ENCODE measurements at regions not wholly inside any gene's neighbourhood (a gene's known extent, or its start where the extent isn't known, plus 50 kb on each side); places are given as distances from the start of the nearest gene placed in this dataset.
A peak's percentile ranks its signal among the peaks of the same experiment; 100 is the strongest.

DNA sequence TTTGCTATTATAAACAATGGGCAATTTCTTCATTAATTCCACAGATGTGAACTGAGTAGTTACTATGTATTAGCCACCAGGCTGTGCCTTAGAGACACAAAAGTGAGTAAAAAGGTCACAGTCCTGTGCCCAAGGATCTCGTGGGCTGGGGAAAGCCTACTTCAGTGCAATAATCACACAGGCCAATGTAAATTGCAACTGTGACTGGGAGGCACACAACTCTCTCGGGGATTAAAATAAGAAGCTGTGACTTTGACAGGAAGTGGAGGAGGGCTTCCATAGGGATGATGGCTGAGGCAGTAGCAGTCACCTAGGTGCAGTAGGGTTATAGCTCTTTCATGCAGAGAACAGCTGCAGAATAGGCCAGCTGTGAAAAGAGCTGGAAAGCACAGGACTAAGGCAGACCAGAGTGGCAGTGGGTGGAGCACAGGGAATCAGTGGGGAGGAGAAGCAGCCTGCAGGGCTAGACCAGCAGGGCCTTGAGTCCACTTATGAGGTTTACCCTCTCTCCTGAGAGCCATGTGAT, 121.9 kb downstream of the MAB21L3 start:
- peak; percentile 8 for DNase-seq (ENCODE audit: low spot score)

DNA sequence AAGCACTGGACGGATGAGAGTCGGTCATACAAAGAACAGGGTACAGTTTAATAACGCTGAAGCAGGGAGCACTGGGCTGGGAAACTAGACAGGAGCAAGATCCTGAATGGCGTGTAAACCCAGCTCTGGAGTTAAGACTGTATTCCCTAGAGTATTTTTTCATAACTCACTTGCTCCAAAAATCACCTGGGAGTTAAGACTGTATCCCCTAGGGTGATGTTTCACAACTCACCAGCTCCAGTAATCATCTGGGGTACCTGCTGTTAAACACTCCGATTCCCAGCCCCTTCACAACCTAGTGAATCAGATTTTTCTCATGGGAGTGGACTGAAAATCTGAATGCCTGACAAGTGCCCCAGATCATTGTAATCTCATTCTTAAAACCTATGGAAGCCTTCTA, 123.2 kb downstream of the MAB21L3 start:
- DNase-seq (ENCODE audit: low spot score) = no peak

DNA sequence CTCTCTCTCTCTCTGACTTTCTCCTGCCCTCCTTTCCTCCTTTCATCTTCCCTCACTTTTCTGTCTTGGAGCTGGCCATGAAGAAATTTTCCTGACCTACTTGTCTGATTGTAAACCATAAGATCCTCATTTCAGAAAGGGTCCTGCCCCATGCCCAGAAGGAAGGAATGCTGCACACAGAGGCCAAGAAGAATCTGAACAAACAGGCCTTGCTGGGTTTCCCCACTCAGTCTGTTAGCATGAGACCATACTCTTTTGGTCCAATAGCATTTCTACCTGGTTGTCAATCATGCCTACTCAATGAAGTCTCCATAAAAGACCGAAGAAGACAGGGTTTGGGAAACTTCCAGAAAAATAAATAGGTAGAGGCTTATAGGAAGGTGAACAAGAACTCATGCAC, 128.7 kb downstream of the MAB21L3 start:
- DNase-seq (ENCODE audit: low spot score) = no peak

DNA sequence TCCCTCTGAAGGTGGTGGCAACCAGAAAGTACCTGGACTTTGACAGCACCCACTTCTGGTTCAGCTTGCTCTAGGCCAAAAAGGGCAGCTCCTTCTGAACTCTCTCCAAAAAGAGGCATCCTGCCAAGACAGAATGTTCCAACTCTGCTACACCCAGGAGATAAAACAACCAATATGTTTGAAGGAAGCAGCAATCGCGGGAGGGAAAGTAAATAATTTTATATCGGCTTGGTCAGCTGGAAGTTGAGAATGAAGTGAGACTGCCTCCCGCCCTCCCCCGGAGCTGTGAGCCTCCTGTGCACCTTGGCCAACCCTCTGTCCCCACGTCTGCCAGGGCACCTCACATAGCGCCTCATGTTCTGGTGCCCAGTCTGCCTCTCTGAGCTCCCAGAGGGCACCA, 130.3 kb upstream of the ATP1A1 start:
- no peak for DNase-seq (ENCODE audit: low spot score)

GRCh38 chr1:116243333-116244054, 129.6 kb upstream of the ATP1A1 start:
- DNase-seq (ENCODE audit: low spot score) = no peak

GRCh38 chr1:116246174-116246573, 126.9 kb upstream of the ATP1A1 start:
- no peak for DNase-seq (ENCODE audit: low spot score)

DNA sequence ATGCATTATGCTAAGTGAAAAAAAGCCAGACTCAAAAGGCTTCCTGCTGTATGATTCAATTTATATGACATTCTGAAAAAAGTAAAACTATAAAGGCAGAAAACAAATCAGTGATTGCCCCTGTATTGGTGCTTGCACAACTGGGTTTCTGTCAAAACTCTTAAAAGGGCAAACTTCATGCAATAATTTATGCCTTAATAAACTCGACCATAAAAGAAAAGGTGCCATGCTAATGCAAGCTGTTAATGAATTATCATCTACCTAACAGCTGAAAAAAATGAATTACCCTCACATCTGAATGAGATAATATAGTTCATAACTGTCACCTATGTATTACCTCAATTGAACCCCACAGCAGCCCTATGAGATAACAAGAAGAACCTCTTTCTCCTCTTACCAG, 120.8 kb upstream of the ATP1A1 start:
- DNase-seq (ENCODE audit: low spot score) = no peak

DNA sequence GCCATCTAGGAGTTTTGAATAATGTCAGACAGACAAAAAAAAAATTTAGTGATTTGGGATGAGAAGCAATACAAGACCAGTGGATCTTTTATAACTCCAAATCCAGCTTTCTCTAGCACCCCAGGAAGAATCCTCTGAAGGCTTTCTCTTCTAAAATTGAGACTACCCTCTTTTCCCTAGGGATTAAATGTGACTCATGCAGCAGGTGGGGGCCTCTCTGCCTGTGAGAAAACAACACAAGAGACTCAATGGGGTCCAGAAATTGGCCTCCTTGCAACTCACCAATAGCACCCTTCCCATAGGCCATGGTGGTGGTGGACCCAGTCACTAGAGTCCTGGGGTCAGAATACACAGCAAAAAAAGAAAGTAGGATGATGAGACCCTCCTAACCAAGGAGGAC, 120.3 kb upstream of the ATP1A1 start:
- no peak for DNase-seq (ENCODE audit: low spot score)

DNA sequence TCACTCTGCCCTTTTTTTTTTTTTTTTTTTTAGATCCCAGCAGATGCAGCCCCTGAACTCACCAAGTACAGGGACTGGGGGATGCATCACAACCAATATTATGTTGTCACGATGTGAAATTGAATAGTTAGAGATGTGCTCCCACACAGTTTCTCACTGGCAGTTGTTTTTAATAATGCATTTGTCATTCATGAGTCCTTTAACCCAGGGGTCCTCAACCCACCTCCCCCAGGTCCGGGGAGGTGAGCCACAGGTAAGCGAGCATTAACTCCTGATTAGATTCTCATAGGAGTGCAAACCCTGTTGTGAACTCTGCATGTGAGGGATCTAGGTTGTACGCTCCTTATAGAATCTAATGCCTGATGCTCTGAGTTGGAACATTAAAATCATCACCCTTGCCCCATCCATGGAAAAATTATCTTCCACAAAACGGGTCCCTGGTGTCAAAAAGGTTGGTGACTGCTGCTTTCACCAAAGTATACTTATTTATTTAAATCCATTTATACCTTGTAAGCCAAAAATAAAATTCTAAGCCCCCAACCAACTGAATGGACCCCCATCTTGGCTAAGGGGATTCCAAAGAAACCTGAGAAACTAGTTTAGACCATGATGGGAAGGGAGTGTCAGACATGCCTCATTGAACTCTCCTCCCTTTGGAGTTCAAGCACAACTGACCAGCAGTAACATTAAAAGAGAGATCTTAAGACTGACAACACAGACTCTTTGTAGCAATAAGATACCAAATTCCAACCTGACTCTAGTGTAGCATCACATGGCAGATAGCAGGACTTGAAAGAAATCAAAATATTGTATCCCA, 119.3 kb upstream of the ATP1A1 start:
- DNase-seq (ENCODE audit: low spot score) = no peak

GRCh38 chr1:116254776-116255175, 118.3 kb upstream of the ATP1A1 start:
- DNase-seq (ENCODE audit: low spot score) = no peak

DNA sequence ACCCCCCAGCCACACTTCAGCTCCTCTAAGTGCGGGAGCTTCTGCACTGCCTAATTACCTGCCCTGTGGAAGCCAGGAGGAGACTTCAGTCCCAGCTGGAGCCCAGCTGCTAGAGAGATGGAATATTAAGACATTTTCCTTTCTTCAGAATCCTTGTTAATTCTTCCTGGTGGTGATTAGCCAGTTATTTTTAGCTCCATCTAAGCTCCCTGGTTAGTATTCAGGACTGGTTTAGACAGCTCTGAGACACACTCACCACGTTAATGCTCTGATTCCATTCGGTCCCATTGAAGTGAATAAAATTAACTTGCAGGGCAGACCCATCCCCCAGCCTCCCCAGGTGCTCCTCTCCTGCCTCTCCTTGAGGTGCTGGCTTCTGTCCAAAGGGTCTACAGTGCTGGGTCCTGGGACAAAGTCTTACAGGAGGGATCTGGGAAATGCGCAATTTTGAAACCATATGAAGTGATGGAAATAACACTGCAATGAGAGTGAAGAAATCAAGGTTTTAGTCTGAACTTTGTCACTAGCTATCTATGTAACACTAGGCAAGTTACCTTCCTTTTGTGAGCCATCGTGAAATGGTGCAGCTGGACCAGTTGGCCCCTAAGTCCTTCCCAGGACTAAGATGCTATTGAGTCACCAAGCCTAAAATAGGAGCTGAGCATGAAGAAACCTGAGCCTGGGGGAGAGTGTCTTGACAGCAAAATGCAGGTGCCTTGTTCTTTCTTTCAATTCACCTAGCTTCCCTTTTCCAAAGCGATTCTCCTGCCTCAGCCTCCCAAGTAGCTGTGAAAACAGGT, 117.4 kb upstream of the ATP1A1 start:
- DNase-seq (ENCODE audit: low spot score) = no peak

DNA sequence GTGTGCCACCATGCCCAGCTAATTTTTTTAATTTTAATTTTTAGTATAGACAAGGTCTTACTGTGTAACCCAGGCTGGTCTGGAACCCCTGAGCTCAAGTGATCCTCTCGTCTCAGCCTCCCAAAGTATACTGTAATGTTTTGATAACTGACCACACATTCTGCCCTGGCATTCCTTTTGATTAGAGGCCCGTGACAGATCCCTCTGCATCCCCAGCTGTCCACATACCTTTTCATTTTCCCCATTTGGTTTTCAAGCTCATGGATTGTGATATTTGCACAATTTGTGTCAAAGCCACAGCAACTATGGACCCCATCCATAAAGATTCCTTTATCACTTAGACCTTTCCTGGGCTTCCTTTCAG, 116.8 kb upstream of the ATP1A1 start:
- DNase-seq (ENCODE audit: low spot score) = no peak

- DNase-seq (ENCODE audit: low spot score) = no peak
Observed at GRCh38 chr1:116256875-116257274, 116.2 kb upstream of the ATP1A1 start.

GRCh38 chr1:116257341-116257767, 115.7 kb upstream of the ATP1A1 start:
- DNase-seq (ENCODE audit: low spot score) = no peak

GRCh38 chr1:116257836-116258235, 115.2 kb upstream of the ATP1A1 start:
- DNase-seq (ENCODE audit: low spot score) = no peak

- no peak for DNase-seq (ENCODE audit: low spot score)
Observed at GRCh38 chr1:116258668-116259419, 114.2 kb upstream of the ATP1A1 start.

DNA sequence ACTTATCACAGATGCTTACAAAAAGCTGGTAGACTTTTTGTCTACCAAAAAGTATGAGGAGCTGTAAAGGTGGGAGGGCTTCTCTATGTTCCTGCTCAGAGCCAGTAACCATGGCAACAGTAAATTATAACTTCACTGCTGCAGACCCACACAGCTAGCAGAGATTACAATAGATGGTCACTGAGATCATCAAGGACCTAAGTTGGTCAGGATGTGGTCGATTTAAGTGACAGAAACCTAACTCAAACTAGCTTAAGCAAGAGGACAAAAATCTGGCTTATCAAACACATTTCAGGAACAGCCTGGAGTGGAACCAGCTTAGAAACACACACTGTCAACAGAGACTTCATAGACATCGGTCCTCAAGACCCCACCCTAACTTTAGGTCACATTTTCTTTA, 113.4 kb upstream of the ATP1A1 start:
- DNase-seq (ENCODE audit: low spot score) = no peak

GRCh38 chr1:116260115-116260514, 112.9 kb upstream of the ATP1A1 start:
- no peak for DNase-seq (ENCODE audit: low spot score)

DNA sequence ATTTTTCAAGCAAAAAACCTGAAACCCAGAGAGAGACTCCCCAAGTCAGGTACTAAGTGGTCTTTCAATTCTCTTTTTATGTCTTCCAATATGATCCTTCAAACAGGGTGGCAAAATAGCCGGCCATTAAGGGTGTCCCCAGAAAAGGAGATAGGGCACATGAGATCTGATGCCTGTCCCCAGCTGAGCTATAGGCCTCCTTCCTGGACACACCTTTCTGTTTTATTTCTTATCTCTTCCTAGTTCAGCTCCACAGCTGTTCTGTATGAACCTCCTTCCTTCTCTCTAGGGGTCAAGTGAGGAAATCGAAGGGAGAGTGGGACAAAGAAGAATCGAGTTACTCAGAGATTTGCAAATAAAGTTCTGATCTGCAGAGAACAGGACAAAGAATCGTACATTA, 112.4 kb upstream of the ATP1A1 start:
- no peak for DNase-seq (ENCODE audit: low spot score)

GRCh38 chr1:116261227-116261626, 111.8 kb upstream of the ATP1A1 start:
- no peak for DNase-seq (ENCODE audit: low spot score)

DNA sequence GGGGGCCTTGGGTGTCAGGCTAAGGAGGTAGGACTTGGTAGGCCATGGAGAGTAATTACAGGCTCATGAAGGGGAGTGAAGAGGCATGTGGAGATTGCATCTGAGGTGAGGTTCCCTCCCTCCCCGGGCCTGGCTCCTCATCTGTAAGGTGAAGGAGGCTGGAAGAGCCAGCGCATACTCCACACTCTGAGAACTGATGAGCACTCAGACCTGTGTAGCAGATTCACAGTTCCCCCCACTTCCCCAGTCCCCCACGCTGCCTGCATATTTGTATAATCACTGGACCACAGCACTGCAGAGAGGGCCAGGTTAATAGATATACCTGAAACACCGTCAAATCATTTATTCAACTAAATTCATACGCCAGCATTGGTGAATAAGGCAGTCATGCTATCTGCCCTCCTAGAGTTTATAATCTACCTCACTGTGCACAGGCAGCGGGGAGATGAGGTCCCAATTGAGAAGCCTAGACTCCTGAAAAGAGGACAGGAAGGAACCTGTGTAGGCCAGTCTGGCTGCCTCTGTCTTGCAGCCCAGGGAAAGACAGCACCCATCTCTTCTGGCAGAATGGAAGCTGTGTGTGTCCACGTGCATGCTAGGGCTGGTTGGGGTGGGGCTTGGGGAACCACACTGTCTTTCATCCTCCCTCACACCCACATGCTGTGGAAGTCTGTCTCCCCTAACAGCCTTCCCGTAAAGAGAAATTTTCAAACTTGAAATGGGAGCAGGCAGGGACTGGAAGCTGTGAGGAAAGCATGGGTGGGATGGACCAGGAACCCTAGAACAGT, 110.6 kb upstream of the ATP1A1 start:
- no peak for DNase-seq (ENCODE audit: low spot score)
